ENCODE measurements at regions not wholly inside any gene's neighbourhood (a gene's known extent, or its start where the extent isn't known, plus 50 kb on each side); places are given as distances from the start of the nearest gene placed in this dataset.

DNA sequence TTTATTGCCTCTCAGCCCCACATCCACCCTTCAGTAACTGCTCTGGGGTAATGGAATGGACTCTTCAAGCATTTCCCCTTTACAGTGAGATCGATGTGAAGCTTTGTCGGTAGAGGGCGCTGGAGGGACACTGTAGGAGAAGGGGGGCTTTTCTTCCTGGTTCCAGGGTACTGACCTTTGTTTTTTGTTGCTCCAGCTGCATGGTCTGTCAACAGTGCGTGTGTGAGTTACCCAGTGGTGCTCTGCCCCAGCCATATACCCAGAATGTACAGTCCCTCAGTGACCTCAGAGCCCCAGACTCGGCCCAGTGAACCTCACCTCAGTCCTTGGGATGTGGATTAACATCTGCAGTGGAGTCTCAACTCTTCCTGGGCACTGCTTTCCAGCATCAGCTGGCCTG lies 180.3 kb upstream of the TSC22D2 start:
- Histone ChIP-seq H3K4me3 (no peak overlapping the region), H3K27ac (no peak overlapping the region), H3K4me1 (no peaks in the 10 kb centered on the region), H3K36me3 (no peaks in the 10 kb centered on the region), H3K9me3 (no peaks in the 10 kb centered on the region), H3K27me3 (no peaks in the 10 kb centered on the region)
- intact Hi-C loops (cut with DNase I): loop anchor here in 1 of 2 donors (5.0 kb wide), 1 partner anchor 269 kb away; no protein-coding TSS in a partner anchor
- peak; percentile 69 to 81 (median 74) for ATAC-seq
- 8% methylated on average over 3 of the region's 5 CpGs for WGBS (ENCODE audit: insufficient coverage, low coverage, low lambda C conversion rate, missing lambda C conversion rate)
- peak in 1 of 3 donors; percentile 43 for DNase-seq
- TF ChIP-seq, protein P1, sequence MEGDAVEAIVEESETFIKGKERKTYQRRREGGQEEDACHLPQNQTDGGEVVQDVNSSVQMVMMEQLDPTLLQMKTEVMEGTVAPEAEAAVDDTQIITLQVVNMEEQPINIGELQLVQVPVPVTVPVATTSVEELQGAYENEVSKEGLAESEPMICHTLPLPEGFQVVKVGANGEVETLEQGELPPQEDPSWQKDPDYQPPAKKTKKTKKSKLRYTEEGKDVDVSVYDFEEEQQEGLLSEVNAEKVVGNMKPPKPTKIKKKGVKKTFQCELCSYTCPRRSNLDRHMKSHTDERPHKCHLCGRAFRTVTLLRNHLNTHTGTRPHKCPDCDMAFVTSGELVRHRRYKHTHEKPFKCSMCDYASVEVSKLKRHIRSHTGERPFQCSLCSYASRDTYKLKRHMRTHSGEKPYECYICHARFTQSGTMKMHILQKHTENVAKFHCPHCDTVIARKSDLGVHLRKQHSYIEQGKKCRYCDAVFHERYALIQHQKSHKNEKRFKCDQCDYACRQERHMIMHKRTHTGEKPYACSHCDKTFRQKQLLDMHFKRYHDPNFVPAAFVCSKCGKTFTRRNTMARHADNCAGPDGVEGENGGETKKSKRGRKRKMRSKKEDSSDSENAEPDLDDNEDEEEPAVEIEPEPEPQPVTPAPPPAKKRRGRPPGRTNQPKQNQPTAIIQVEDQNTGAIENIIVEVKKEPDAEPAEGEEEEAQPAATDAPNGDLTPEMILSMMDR (IDR thresholded peaks at IDR 0.05): peak; percentile 49 to 60 (median 58)
- no peak for TF ChIP-seq POLR2A (IDR thresholded peaks at IDR 0.05)

DNA sequence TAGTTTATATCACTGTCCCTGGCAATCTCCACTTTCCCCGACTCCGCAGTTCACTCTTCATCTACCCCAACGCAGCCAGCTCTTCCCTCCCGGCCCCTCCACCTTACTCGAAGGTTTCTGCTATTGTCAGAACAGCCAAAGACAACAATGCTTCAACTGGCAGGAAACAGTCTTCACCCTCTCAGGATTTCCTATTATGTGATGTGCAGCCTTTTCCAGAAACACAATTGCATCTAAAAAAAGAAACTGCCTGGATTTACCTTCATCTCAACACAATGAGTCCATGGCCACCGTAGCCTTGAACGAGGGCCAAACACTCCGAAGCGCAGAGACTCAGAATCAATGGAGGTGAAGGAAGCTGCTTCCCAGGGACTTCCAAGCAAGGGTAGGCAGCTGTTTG lies 182.1 kb upstream of the TSC22D2 start:
- ATAC-seq (peak; percentile 12 to 47 (median 22)), DNase-seq (no peak)
- TF ChIP-seq POLR2A (IDR thresholded peaks at IDR 0.05): no peak
- TF ChIP-seq, protein P1 (IDR thresholded peaks at IDR 0.05): no peak
- no peaks in the 10 kb centered on the region for H3K36me3 ChIP-seq
- intact Hi-C loops (cut with DNase I): loop anchor here in 1 of 2 donors (5.0 kb wide), 1 partner anchor 271 kb away; no protein-coding TSS in a partner anchor
- 40% methylated on average over 9 of the region's 9 CpGs for WGBS (ENCODE audit: insufficient coverage, low coverage, low lambda C conversion rate, missing lambda C conversion rate)
- H3K4me1 ChIP-seq: peaks cover 0 to 4% (median 0%) of the 10 kb centered on the region in 4 donors
- H3K27me3 ChIP-seq: no peaks in the 10 kb centered on the region
- no peak overlapping the region for H3K27ac ChIP-seq
- no peak overlapping the region for H3K4me3 ChIP-seq
- no peaks in the 10 kb centered on the region for H3K9me3 ChIP-seq

DNA sequence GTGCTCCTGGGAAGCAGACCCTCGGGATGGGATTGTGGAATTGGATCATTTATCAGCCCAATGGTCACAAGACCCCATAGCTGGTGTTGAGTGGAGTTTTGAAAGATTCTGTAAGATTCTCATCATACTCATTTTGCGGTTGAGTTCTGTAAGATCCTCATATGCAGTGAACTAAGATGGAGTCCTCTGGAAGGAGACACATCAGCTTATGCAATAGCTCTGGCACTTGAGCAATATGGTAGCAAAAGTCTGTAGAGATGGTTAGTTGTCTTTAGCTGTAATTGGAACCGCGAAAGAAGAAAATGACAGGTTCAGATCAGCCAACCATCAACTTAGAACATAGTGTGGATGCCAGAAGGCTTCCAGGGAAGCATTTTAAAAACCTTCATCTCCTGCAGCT lies 184.5 kb upstream of the TSC22D2 start:
- 77% methylated on average over 4 of the region's 4 CpGs for WGBS (ENCODE audit: insufficient coverage, low coverage, low lambda C conversion rate, missing lambda C conversion rate)
- Histone ChIP-seq H3K9me3 (no peaks in the 10 kb centered on the region), H3K4me3 (no peak overlapping the region), H3K27ac (no peak overlapping the region), H3K27me3 (no peaks in the 10 kb centered on the region), H3K4me1 (peaks cover 0 to 5% (median 0%) of the 10 kb centered on the region in 4 donors), H3K36me3 (no peaks in the 10 kb centered on the region)
- TF ChIP-seq, protein P1 (IDR thresholded peaks at IDR 0.05): no peak
- TF ChIP-seq POLR2A (IDR thresholded peaks at IDR 0.05): no peak
- DNase-seq (no peak), ATAC-seq (no peak)
- intact Hi-C loops (cut with DNase I): no loop called here

DNA sequence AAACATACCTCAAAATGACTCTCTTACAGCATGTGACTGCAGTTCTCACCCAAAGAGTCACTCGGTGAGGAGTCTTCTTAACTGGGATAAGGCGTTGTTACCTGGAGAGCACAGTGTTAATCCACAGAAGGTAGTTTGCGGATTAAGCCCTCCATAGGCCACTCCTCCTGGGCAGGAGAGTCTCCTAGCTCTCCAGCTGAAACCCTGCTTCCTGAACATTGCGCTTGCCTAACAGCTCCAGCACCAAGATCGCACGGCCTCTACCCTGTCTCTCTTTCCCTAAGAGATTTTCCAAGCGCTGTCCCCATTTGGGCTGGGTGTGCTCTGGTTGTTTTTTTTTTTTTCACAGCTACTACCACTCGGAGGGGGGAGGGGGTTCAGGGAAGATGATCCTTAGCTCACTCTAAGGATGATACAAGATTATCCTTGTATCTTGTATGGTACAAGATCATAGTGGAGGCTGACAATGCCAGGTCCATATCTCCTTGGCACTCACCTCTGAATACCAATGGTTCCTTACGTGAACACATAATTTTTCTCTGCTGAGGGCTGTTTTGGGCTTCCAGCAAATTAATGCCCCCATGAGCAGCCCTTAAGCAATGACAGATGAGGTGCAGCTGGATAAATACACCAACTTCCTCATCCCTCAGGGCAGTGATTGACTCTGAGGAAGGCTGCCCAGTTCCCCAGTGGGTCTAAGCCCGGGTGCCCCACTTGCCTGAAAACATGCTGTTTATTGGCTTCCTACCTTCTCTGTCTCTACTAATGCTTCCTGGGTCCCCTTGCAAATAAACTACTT lies 185.2 kb upstream of the TSC22D2 start:
- Histone ChIP-seq H3K27me3 (no peaks in the 10 kb centered on the region), H3K36me3 (no peaks in the 10 kb centered on the region), H3K4me1 (peaks cover 0 to 5% (median 0%) of the 10 kb centered on the region in 4 donors), H3K4me3 (no peak overlapping the region), H3K27ac (no peak overlapping the region), H3K9me3 (no peaks in the 10 kb centered on the region)
- intact Hi-C loops (cut with DNase I): no loop called here
- ATAC-seq (no peak), DNase-seq (no peak)
- WGBS (ENCODE audit: insufficient coverage, low coverage, low lambda C conversion rate, missing lambda C conversion rate): 63% methylated on average over 10 of the region's 10 CpGs
- TF ChIP-seq, protein P1 (IDR thresholded peaks at IDR 0.05): no peak
- TF ChIP-seq POLR2A (IDR thresholded peaks at IDR 0.05): no peak
